K562 (cell line): ENCODE measurements at regions not wholly inside any gene's neighbourhood (a gene's known extent, or its start where the extent isn't known, plus 50 kb on each side); places are given as distances from the start of the nearest gene placed in this dataset.

ENCODE experiments used
- ATAC-seq: fragments of 200-7000 bp; cut with Tn5 transposase; 3 replicates; pipeline ENCODE4 v1.9.1; 2020; ENCODE audit warnings: moderate library complexity
- BruUV-seq: library from RNA; stranded (reverse); fragments of 400-500 nt; replicated peaks from 2 replicates; lab custom pipeline; 2021; lab: Mats Ljungman, UMichigan
- CTCF ChIA-PET: fragments of 300-600 bp; formaldehyde crosslinking; extraction: SDS; loops from one replicate; lab custom pipeline; 2021; ENCODE audit warnings: low intra/inter-chr PET ratio; lab: Yijun Ruan, JAX
- POLR2A ChIA-PET: fragments of 300-600, 350-650 bp; sonication (Branson Sonifier 250); formaldehyde crosslinking; extraction: SDS; loops from one replicate; lab custom pipeline; 2021; ENCODE audit warnings: antibody characterized with exemption, inconsistent platforms; lab: Yijun Ruan, JAX
- DNase-seq, 4 experiments: peaks; one replicate each; pipeline versions ENCODE4 v3.0.0 to v3.0.0-alpha.2; 2011 to 2018; ENCODE audit warnings: low spot score in 3 of 4, mixed read lengths in 3 of 4; ENCODE audit errors: extremely low read depth in 1 of 4
- FAIRE-seq: peaks from 2 replicates; lab custom pipeline; 2011; peaks lifted over from hg19 to GRCh38; lab: Jason Lieb, UNC
- H2AFZ ChIP-seq: 2 replicates; pipeline ENCODE4 v1.6.0; 2011; ENCODE audit warnings: low read depth, low read length, control low read depth, inconsistent platforms
- H3K27ac ChIP-seq: fragments of 200-600 bp; 3 replicates; pipeline ENCODE4 v1.8.0; 2011; ENCODE audit warnings: low read depth, mild to moderate bottlenecking, control low read depth, inconsistent platforms, low read length, moderate library complexity, mixed read lengths; ENCODE audit errors: extremely low read depth
- H3K27me3 ChIP-seq, 2 experiments: fragments of 300-600 bp in 1 of 2; 2 replicates in 1 of 2; 3 replicates in 1 of 2; pipeline versions ENCODE4 v1.6.0 to v1.8.0; 2011; ENCODE audit warnings: inconsistent platforms in 2 of 2, low read length in 2 of 2, mild to moderate bottlenecking in 1 of 2, mixed read lengths in 1 of 2, moderate library complexity in 1 of 2; ENCODE audit not compliant: control insufficient read depth in 2 of 2, insufficient read depth in 2 of 2
- H3K36me3 ChIP-seq: fragments of 300-600 bp; 3 replicates; pipeline ENCODE4 v1.8.0; 2011; ENCODE audit warnings: mild to moderate bottlenecking, low read length, inconsistent platforms; ENCODE audit not compliant: control insufficient read depth, insufficient read depth
- H3K4me1 ChIP-seq, 2 experiments: fragments of 200-600 bp in 1 of 2; replicated peaks in 1 of 2; 2 replicates in 1 of 2; 3 replicates in 1 of 2; pipeline versions ENCODE4 v1.5.1 to v1.8.0; 2011; ENCODE audit warnings: inconsistent platforms in 2 of 2, low read length in 2 of 2, mild to moderate bottlenecking in 1 of 2, mixed read lengths in 1 of 2, moderate library complexity in 1 of 2; ENCODE audit not compliant: control insufficient read depth in 2 of 2, insufficient read depth in 2 of 2
- H3K4me2 ChIP-seq: 2 replicates; pipeline ENCODE4 v1.6.1; 2011; ENCODE audit warnings: low read length, control low read depth, inconsistent platforms, mixed read lengths; ENCODE audit not compliant: insufficient read depth
- H3K4me3 ChIP-seq: fragments of 200-600 bp; sonication (generic), shearing (Covaris generic); 2 replicates; pipeline ENCODE4 v1.5.1; 2016; ENCODE audit warnings: control low read depth, inconsistent platforms
- H3K79me2 ChIP-seq: fragments of 200-600 bp; 3 replicates; pipeline ENCODE4 v1.8.0; 2011; ENCODE audit warnings: low read length, inconsistent platforms; ENCODE audit not compliant: control insufficient read depth, insufficient read depth
- H3K9ac ChIP-seq, 2 experiments: 2 replicates each; pipeline versions ENCODE4 v1.6.0 to v1.6.1; 2011; ENCODE audit warnings: low read depth in 2 of 2, low read length in 2 of 2, control low read depth in 1 of 2, inconsistent platforms in 1 of 2, mild to moderate bottlenecking in 1 of 2, mixed read lengths in 1 of 2; ENCODE audit not compliant: insufficient read depth in 1 of 2
- H3K9me1 ChIP-seq: one replicate; pipeline ENCODE4 v1.6.0; 2011; ENCODE audit warnings: inconsistent platforms, mild to moderate bottlenecking, low read length, moderate library complexity; ENCODE audit not compliant: control insufficient read depth, insufficient read depth
- H3K9me3 ChIP-seq: replicated peaks from 2 replicates; pipeline ENCODE4 v1.5.1; 2011; ENCODE audit warnings: low read depth, low read length, inconsistent platforms; ENCODE audit not compliant: control insufficient read depth, insufficient read depth
- H4K20me1 ChIP-seq: replicated peaks from 2 replicates; pipeline ENCODE4 v1.6.1; 2011; ENCODE audit warnings: low read length, inconsistent platforms, mixed read lengths; ENCODE audit not compliant: control insufficient read depth, insufficient read depth
- COPS2 ChIP-seq: fragments of 450-650 bp; conservative IDR thresholded peaks from 2 replicates; pipeline ENCODE4 v1.6.1; 2016; ENCODE audit warnings: mild to moderate bottlenecking, moderate library complexity
- E2F3 ChIP-seq: fragments of 250-450 bp; sonication (Bioruptor Pico); IDR thresholded peaks from 2 replicates; pipeline ENCODE4 v1.4.0; 2020; ENCODE audit warnings: mild to moderate bottlenecking
- ELK1 ChIP-seq: sonication (generic); formaldehyde crosslinking; IDR thresholded peaks from 2 replicates; pipeline ENCODE4 v1.8.1; 2022; ENCODE audit warnings: missing genetic modification reagents
- ILK ChIP-seq: fragments of 450-650 bp; IDR thresholded peaks from 2 replicates; pipeline ENCODE4 v1.6.1; 2016; ENCODE audit warnings: missing genetic modification characterization, low read depth, mild to moderate bottlenecking, missing compliant biosample characterization, moderate library complexity, borderline replicate concordance
- IRF2 ChIP-seq: sonication (generic); formaldehyde crosslinking; IDR thresholded peaks from 2 replicates; pipeline ENCODE4 v1.8.1; 2022; ENCODE audit warnings: mild to moderate bottlenecking, missing genetic modification reagents
- KLF6 ChIP-seq: fragments of 250-450 bp; sonication (Bioruptor Pico); IDR thresholded peaks from 2 replicates; pipeline ENCODE4 v1.4.0; 2020; ENCODE audit warnings: mild to moderate bottlenecking, moderate library complexity, borderline replicate concordance
- MITF ChIP-seq: IDR thresholded peaks from 2 replicates; pipeline ENCODE4 v1.6.1; 2014; ENCODE audit warnings: antibody characterized with exemption
- NBN ChIP-seq: fragments of 450-650 bp; IDR thresholded peaks from 2 replicates; pipeline ENCODE4 v1.6.1; 2016; ENCODE audit warnings: low read depth, mild to moderate bottlenecking
- NFE2L1 ChIP-seq: fragments of 450-650 bp; IDR thresholded peaks from 2 replicates; pipeline ENCODE4 v1.6.1; 2016; ENCODE audit warnings: missing genetic modification characterization, low read depth, mild to moderate bottlenecking, missing compliant biosample characterization, moderate library complexity, borderline replicate concordance
- PPARD ChIP-seq: fragments of 250-450 bp; sonication (Bioruptor Pico); IDR thresholded peaks from 2 replicates; pipeline ENCODE4 v1.8.0; 2022; ENCODE audit warnings: inconsistent platforms, mild to moderate bottlenecking, moderate library complexity
- RBM14 ChIP-seq: fragments of 200-400 bp; formaldehyde crosslinking; IDR thresholded peaks from 2 replicates; pipeline ENCODE4 v1.6.1; 2018; ENCODE audit warnings: low read depth, mild to moderate bottlenecking, low read length, moderate library complexity, borderline replicate concordance; ENCODE audit not compliant: insufficient read depth
- SMAD1 ChIP-seq: fragments of 150-350 bp; IDR thresholded peaks from 2 replicates; pipeline ENCODE4 v1.6.1; 2014; ENCODE audit warnings: low read length, low read depth; ENCODE audit not compliant: partially characterized antibody
- STAG1 ChIP-seq: sonication (generic); formaldehyde crosslinking; IDR thresholded peaks from 2 replicates; pipeline ENCODE4 v1.5.0; 2020; ENCODE audit warnings: missing genetic modification reagents, borderline replicate concordance
- YBX1 ChIP-seq: fragments of 450-650 bp; IDR thresholded peaks from 2 replicates; pipeline ENCODE4 v1.7.1; 2016; ENCODE audit warnings: mild to moderate bottlenecking
- ZNF146 ChIP-seq: IDR thresholded peaks from one replicate; pipeline ENCODE4 v1.6.1; 2018; ENCODE audit warnings: missing compliant biosample characterization; ENCODE audit not compliant: unreplicated experiment
- ZNF586 ChIP-seq: fragments of 450-650 bp; formaldehyde crosslinking; conservative IDR thresholded peaks from 2 replicates; pipeline ENCODE4 v1.4.0; 2020; ENCODE audit warnings: mild to moderate bottlenecking, moderate library complexity
- WGBS: fragments of 100-300 bp; shearing (Covaris generic); methylation state at CpG from one replicate; pipeline ENCODE4 v1.1.6; 2016; ENCODE audit warnings: low coverage, mixed read lengths; ENCODE audit not compliant: insufficient coverage; ENCODE audit errors: missing lambda C conversion rate; 5-methylcytosine and 5-hydroxymethylcytosine counted together
- in situ Hi-C: fragments of 300-500 bp; cut with MboI; formaldehyde crosslinking; loops from 4 replicates; pipeline ENCODE4 v1.15.0; 2018; ENCODE audit warnings: inconsistent platforms, mixed read lengths
- intact Hi-C: fragments of 100-400 bp; cut with micrococcal nuclease; formaldehyde crosslinking; loops from 2 replicates; pipeline ENCODE4 v1.14.2; 2022

- POLR2A ChIA-PET: no interaction called here
- WGBS: 8% methylated on average over 14 of the region's 16 CpGs
- CTCF ChIA-PET: no interaction called here
- Histone ChIP-seq H2AFZ (no peak overlapping the region), H3K9ac (no peak overlapping the region), H3K27ac (no peak overlapping the region), H3K9me3 (no peaks in the 10 kb centered on the region), H3K9me1 (no peaks in the 10 kb centered on the region), H3K36me3 (no peaks in the 10 kb centered on the region), H3K4me2 (no peak overlapping the region), H3K4me3 (no peak overlapping the region), H4K20me1 (no peaks in the 10 kb centered on the region), H3K27me3 (peaks cover 2 to 23% of the 10 kb centered on the region in 2 experiments; a peak in 3 of 5 replicates), H3K4me1 (no peaks in the 10 kb centered on the region), H3K79me2 (no peaks in the 10 kb centered on the region)
- intact Hi-C loops (no loop called here), in situ Hi-C loops (no loop called here)
- no TSS peak for BruUV-seq
- no peak for DNase-seq
- TF ChIP-seq PPARD: no peak
- TF ChIP-seq NBN: no peak
- TF ChIP-seq IRF2 (CRISPR knock-in tag): no peak
- no peak for TF ChIP-seq SMAD1
- TF ChIP-seq ZNF586 (CRISPR knock-in tag): no peak
- TF ChIP-seq COPS2: no peak
- TF ChIP-seq KLF6 (CRISPR knock-in tag): no peak
- no peak for TF ChIP-seq ILK (tag)
- no peak for TF ChIP-seq ELK1 (CRISPR knock-in tag)
- no peak for TF ChIP-seq RBM14
- TF ChIP-seq E2F3 (CRISPR knock-in tag): no peak
- no peak for TF ChIP-seq ZNF146
- TF ChIP-seq NFE2L1 (tag): no peak
- no peak for TF ChIP-seq YBX1
- no peak for TF ChIP-seq STAG1 (CRISPR knock-in tag)
- TF ChIP-seq MITF: no peak
- no peak for FAIRE-seq
- no peak for ATAC-seq
These were observed 104.9 kb downstream of the CHIC2 start for GRCh38 chr4:53959343-53960120.
